Right ventricle myocardium superior (tissue), 1 donor: ENCODE measurements at regions not wholly inside any gene's neighbourhood (a gene's known extent, or its start where the extent isn't known, plus 50 kb on each side); places are given as distances from the start of the nearest gene placed in this dataset.

ENCODE experiments used
- ATAC-seq: fragments of 200-7000 bp; cut with Tn5 transposase; one replicate; pipeline ENCODE4 v1.9.1; 2020; ENCODE audit warnings: mild to moderate bottlenecking; ENCODE audit not compliant: poor library complexity
- DNase-seq: peaks from one replicate; pipeline ENCODE4 v3.0.0-alpha.2; 2020
- intact Hi-C: fragments of 100-400 bp; cut with DNase I; formaldehyde crosslinking; loops from one replicate; pipeline ENCODE4 v1.11.2; 2022
- donor health status: DM: no; HTN: yes; CAD: no; lungs with severe emphysema.

DNA sequence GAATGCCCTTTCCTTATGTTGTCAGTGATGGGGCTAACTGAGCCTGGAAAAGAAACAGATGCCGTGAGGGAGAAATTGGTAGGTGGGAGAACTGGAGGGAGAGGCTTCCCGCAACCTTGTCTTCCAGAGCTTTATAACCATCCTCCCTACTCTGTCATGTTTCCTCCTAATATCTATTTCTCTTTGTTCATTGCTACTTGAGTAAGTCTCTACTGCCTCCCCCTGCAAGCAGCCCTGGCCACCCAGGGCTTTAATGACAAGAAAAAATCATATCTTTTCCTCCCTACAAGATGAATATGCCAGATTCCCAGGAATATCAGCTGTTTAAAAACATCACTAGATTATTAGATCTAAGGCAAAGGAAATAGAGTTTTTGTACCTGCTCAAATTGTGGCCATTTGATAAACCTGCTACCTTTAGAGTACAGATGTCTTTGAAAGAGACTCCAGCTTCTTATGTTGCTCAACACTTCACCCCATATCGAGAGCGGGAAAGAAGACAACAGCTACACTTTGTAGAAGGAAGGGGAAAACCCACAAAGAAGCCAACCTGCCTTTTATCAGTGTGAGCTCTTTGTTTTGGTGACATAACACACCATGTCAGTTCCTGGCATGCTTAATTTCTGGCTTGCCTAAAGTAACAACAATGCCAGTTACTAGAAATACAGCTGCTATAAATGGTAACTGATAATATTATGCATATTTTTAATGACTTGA lies 186.6 kb upstream of the LEF1 start:
- DNase-seq (no peak), ATAC-seq (peak; percentile 79)
- intact Hi-C loops, result no loop called here

- DNase-seq, result no peak
- ATAC-seq, result peak; percentile 32
- intact Hi-C loops, result no loop called here
Measured at GRCh38 chr4:108352664-108353308, 184.1 kb upstream of the LEF1 start.

DNA sequence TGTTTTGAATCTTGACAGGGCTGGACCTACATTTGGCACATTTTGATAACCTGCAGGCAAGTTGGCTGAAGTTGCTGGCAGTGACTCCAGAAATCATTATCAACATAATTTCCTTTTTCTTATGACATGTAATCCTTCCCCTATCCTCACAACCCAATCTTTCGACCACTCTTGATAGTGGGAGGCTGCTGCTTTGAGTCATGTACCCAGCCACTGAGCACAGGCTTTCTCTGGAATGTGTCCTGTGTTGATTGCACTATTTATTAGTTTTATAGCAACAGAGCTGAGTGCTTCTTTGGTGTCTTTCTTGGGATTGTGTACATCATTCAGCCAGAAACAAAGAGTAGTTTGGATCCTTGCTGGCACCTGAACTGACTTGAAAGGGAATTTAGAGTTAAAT lies 183.1 kb upstream of the LEF1 start:
- DNase-seq, result no peak
- intact Hi-C loops, result no loop called here
- peak; percentile 35 for ATAC-seq

GRCh38 chr4:108350332-108350731 lies 181.6 kb upstream of the LEF1 start:
- intact Hi-C loops, result no loop called here
- ATAC-seq, result no peak
- peak; percentile 34 for DNase-seq

DNA sequence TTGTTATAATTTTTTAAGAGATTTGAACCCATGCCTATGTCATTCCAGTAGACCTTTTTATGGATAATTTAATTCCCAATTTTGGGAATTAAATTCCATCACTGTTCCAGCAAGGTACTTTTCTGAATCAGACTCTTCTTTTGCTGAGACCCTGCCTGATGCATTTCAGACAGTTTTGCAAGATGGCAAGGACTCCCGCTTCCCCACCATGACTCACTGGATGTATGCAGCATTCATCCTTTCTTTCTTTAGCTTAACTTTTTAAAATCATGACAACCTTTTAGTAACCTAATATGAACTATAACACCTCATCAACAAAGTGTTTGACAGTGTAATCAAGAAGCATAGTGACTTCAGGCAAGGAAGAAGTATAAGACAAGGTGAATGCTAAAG lies 178.1 kb upstream of the LEF1 start:
- ATAC-seq, result no peak

DNA sequence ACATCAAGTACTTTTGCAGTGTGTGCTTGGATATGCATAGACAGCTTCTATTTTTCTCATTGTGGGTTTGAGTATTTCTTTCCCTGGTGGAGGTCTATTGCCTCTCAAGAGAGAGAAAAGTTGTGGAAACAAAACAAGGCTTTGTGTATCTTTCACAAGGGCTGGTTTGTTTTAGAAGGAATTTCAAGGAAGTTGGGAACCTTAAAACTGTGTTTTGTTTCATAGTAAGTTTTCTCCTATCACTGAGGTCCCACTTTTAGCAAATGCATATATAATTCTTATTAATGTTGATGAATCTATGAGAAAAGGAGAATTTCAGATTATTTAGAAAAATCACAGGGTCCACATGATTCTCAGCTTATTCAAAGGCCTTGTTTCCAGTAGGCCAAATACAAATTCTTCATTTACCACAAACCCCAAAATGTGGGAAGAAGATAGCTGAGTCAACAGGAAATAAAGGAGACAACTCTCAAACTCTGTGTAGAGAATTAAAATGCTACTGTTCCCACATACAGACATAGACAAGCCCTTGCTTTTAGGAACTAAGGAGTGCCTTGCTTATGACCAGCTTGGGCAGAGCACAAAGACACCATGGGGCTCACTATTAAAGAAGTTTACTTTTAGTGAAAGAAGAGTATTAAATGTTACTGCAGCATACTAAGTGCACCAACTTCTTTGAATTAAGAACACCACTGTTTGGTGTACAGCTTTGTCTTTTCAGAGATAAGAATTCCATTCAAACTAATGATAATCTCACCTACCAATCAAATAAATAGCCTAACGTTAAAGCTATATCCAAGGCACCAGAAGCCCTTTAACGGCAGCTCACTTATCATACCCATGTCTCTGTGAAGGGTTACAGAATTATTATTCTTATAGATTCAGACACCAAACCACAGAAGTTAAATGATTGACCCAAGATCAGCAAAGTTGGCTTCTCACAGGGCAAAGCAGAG lies 177.4 kb upstream of the LEF1 start:
- intact Hi-C loops, result no loop called here
- no peak for ATAC-seq
- DNase-seq, result no peak

More for the DNA sequence above, 178.1 kb upstream of the LEF1 start:
- DNase-seq, result no peak
- intact Hi-C loops, result no loop called here

GRCh38 chr4:108342325-108342970 lies 173.7 kb upstream of the LEF1 start:
- intact Hi-C loops, result no loop called here
- ATAC-seq, result no peak
- no peak for DNase-seq

- DNase-seq (no peak), ATAC-seq (no peak)
- intact Hi-C loops, result no loop called here
Measured at GRCh38 chr4:108337923-108338322, 169.2 kb upstream of the LEF1 start.

- intact Hi-C loops, result no loop called here
- DNase-seq (no peak), ATAC-seq (no peak)
Measured at GRCh38 chr4:108336076-108336475, 167.3 kb upstream of the LEF1 start.

DNA sequence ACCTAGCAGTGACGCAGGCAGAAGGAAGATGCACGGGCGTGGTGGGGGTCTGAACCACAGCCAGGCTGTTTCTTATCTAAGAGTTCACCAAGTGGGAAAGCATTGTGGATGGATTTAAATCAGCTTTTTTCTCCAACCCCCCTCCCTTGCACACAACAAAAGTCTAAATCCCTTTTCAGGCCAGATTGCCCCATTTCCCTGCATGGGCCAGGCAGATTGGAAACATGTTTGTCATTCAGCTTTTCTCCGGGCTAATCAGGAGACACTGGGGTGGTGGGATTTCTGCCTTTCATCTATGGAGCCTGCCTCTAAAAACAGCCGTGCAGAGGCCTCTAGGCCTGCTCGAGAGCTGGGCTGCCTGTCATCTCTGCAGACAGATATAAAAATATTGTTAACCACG lies 166.3 kb upstream of the LEF1 start:
- intact Hi-C loops, result no loop called here
- no peak for DNase-seq
- ATAC-seq, result no peak

- DNase-seq, result no peak
- ATAC-seq, result no peak
- intact Hi-C loops, result no loop called here
Measured at GRCh38 chr4:108334031-108334430, 165.3 kb upstream of the LEF1 start.

DNA sequence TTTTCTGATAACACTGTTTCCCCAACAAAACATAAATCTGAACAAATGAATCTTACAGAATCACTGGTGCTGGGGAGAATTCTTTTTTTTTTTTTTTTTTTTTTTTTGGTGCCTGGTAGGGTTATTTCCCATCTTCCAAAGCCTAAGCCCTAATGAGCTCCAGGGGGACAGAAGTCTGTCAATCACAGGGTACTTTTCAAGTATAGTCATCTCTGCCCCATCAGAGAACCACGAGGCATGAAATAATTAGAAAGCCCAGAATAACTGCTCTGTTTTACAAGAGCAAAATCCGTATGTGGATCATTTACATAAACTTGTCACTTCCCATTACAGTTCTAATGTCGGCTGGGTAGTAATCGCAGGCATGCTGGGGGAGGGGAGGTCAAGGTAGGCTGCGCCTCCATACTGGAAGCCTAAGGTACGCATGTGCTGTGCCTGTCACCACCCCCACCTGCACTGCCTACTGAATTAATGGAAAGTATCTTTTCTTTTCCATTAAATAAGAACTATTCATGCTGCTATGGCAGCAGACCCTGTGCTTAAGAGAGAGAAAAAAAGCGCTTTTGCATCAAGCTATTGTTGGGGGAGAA lies 164.7 kb upstream of the LEF1 start:
- intact Hi-C loops, result no loop called here
- DNase-seq, result no peak
- ATAC-seq, result no peak

GRCh38 chr4:108331905-108332632 lies 163.3 kb upstream of the LEF1 start:
- ATAC-seq, result no peak
- no peak for DNase-seq
- intact Hi-C loops, result no loop called here

DNA sequence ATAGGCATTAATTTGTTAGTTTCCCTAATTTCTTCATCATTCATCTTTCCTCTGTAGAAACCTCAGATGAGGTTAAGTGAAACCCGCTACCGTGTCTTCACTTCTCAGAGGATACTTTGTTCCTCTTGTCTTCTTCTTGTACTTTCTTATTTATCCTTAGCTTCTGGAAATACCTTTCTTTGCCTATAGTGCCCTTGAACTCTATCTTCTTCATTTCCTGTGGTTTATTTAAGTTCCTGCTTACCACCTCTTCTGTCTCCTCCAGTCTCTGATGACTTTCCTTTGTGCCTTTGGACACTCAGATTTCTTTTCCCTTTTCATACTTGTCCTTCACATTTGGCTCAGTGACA lies 159.6 kb upstream of the LEF1 start:
- intact Hi-C loops, result no loop called here

DNA sequence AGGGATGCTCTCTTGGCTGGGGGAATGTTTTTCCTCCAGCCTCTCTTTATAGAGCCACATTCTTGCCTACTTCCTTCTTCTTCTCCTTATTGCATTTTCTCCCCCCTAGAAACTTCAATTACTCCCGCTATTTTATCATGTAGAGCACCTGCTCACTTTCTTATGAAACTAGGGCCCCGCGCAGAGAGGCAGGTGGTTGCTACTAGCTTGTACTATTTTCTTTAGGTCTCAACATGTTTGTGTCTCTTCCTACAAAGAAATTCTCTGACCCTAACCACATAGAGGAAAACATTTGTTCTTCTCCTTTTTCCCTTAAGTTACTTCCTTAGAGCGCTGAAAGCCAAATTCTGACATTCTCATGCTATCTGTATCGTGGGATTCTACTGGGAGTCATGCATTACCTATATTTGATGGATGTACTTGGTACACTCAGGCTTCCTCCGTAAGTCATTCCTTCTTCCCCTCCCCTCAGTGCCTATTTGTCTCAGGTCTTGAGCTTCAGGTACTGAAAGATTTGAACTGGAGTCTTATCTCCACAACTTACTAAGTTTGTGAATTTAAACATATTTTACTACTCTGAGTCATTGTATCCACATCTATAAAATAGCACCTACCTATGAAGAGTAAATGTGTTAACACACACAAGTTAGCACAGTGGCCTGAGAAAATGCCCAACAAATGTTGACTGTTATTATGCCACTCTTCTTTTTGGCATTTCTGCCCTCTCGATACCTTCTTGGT lies 159.1 kb upstream of the LEF1 start:
- no peak for DNase-seq
- no peak for ATAC-seq
- intact Hi-C loops, result no loop called here

More for the DNA sequence above, 159.6 kb upstream of the LEF1 start:
- no peak for DNase-seq
- ATAC-seq, result no peak

DNA sequence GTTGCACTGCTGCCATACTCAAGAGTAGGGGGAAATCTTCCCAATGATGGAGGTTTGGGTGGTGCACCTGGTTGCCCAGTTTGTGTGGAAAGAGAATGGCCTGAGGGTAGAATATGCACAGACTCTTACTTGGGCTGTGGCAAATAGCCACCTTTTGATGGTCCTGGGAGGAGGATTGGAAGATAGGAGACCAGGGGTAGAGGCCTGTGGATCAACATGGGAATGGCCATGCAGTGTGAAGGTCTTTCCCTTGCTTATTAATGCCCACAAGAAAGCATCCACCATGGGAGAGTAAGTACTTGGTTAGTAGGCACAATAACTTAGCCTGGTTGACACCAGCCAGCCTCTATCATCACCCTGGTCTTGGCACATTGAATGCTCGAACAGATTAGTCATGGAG lies 156.8 kb upstream of the LEF1 start:
- intact Hi-C loops, result no loop called here
- no peak for ATAC-seq

GRCh38 chr4:108324450-108324849 lies 155.7 kb upstream of the LEF1 start:
- ATAC-seq (no peak), DNase-seq (no peak)
- intact Hi-C loops, result no loop called here

More for the DNA sequence above, 156.8 kb upstream of the LEF1 start:
- no peak for DNase-seq

DNA sequence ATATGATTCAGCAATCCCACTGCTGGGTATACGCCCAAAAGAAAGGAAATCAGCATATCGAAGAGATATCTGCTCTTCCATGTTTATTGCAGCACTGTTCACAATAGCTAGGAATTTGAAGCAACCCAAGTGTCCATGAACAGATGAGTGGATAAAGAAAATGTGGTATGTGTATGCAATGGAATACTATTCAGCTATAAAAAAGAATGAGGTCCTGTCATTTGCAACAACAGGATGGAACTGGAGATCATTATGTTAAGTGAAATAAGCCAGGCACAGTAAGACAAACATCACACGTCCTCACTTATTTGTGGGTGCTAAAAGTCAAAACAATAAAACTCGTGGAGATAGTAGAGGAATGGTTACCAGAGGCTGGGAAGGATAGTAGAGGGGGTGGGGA lies 153.8 kb upstream of the LEF1 start:
- DNase-seq (no peak), ATAC-seq (no peak)
- intact Hi-C loops, result no loop called here
